ENCODE measurements at regions not wholly inside any gene's neighbourhood (a gene's known extent, or its start where the extent isn't known, plus 50 kb on each side); places are given as distances from the start of the nearest gene placed in this dataset.
"Not testable (repeated sequence)": the region's sequence is repeated elsewhere in the genome, so short reads cannot be mapped to it uniquely, and the experiment has no call there.

DNA sequence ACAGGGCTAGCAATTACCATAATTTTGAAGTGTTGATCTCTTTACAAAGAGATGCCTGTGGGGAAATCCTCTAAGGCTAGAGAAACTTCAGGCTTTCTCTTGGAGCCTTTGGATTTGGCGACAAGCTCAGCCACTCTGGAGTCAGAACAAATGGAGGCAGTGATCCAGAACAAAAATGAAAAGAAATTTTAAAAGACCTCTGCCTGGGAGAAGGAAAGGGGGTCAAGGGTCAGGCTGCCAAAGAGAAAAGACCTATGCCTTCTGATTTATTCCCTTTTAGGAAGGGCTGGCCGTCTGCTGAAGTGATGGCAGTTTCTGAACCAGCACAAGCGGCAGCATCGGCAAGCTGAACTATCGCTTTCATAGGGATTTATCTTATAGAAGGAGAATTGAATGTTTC is 140.8 kb upstream of the SFRP2 start:
- no peak for DNase-seq

DNA sequence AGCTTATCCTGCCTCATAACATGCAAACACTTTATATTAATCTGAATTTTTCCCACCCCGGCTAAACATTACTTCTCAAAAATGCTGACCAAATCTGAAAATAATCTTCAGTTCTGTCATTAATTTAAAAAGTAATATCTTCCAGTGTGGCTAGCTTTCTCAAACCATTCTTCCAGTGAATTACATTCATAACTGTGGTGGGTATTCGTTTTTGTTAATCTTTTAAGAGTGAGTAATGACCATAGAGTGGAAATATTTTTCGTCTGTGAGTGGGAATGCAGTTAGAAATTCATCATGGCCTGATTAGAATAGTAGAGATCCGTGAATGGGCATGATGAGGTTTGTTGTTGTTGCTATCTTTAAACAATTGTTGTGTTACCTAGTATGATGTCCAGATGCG is 138.6 kb upstream of the SFRP2 start:
- no peak for DNase-seq

DNA sequence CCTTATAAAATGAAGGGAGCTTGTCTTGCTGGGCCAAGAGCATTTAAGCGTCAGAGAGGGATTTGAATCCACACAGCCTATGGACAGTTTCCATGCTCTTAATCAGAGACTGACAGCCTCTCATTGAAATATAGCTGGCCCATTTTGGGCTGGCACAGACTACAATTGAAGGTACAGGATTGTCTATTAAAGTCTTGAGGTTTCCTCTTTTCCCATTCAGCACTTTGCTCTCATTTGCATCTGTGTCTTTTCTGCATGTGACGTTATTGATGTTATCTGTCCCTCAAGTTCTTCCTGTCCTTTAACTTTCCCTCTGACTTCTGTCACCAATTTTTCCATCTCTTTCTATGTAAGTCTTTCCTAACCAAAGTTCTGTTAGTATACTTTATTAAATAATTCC is 133.3 kb upstream of the SFRP2 start:
- DNase-seq, result no peak

DNA sequence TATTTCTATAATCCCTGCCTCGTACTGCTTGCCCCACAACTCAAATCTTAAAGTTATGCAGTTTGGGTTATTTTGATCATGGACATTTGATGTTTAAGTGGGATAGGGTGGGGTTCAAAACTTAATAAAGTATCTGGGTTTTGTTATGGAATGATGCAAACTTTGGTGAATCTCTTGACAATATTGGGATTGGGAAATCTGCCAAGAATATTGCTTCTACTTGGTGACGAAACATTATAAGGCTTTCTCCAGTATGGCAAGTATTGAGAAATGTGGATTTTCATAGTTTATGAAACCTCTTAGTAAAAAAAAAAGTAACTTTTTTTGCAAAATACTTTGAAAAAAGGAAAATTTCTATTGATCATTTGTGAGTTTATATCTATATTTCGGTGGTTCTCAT is 130.8 kb upstream of the SFRP2 start:
- no peak for DNase-seq

DNA sequence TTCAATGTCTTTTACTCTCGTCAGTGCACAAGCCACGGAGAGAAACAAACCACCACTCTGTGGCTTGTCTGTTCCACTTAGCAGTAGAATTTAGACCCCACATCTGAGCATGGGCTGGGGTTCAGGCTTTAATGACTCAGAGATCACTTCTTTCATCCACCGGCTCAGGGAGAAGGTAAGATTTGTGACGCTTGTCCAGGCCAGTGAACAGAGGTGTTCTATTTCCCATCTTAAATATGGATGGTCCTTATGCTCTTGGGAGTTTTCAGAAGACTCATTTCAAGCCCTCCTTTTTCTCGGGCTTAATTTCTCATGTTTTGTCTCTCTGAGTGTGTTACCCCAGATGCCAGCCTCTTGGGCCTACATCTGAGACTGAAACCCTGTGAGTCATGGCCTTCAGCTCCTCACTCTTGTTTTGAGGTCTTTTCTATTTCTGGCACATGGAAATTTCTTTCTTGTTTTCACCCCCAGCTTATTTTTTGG is 127.4 kb upstream of the SFRP2 start:
- no peak for DNase-seq

DNA sequence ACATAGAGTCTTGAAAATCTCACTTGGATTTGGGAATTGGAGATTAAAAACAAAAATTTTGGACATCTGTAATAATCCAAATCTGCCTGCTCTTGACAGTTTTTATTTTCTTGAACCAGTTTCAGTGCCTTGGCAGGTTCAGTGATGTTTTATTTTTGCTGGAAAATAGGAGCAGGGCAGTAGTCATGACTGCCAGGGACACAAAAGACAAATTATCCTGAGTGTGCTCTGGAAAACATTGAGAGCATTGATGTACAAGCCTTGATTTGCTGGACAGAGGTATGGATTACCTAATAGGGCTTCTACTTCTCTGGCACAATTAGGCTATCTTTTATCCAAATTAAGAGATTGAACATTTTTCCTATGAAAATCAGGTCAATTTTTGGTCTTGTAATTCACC is 123.4 kb upstream of the SFRP2 start:
- DNase-seq, result no peak

DNA sequence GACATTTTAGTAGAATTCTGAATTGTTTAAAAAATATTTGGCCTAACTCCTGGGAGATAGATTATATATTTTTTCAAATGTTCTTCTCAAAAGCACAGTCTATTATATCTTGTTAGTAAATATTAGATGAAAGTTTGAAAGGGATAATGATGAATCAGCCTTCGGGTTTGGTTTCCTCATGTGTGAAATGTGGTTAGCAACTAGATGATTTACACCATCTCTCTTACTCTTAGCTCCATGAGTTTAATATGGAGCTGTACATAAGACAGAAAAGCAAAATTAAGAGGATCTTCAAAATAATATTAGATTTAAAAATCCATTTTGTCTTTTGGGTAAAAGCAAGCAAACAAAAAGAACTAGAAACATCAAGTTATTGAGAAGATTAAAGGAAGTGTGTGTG is 120.8 kb upstream of the SFRP2 start:
- no peak for DNase-seq

DNA sequence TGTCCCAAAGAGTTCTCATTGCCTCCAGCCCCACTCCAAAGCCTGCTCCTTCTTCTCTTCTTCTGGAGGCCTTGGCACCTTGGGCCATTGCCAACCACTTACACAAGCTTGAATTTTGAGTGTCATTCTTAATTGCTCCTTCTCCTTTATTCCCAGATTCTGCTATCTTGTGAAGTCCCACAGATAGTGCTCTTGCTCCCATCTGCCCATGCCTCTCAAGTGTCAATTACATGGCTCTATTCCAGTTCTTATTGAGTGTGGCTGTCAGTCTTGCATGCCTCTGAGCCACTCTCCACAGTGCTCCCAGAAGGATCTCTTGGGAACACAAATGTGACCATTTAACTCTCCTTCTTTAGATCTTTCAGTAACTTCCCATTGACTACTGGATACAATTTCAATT is 117.3 kb upstream of the SFRP2 start:
- no peak for DNase-seq

DNA sequence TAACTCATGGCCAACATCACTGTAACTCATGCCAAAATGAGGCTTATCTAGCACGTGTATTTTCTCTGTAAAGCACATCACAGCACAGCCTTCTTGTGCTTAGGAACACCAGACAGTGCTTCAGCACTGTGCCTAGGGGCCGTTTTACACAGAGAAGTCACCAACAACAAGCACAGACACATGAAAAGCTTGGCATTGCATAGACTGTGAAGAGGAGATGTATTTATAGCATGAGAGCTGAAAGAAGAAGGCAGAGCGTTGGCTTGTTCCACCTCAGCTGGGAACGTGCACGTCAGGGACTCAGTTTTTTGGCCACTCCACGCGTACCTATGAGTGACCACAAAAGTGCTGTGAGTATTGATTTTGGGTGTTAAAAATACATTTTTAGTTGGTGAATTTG is 116.3 kb upstream of the SFRP2 start:
- DNase-seq, result no peak

DNA sequence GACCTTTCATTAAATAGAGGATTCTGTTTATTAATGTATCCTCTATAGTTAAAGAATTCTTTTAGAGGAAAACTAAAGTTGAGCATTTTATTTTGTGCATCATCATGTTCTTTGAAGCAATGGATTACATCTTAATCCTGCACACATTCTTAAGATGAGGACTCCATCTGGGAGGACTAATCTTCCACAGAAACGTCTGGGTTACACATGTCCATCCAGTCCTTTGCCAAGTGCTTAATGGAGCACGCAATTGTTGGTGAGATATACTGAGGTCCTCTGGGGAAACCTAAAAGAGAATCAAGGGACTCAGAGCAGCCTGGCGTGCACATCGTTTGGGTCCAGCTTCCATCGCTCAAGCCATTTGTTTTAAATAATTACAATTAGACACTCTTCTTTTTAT is 115.1 kb upstream of the SFRP2 start:
- no peak for DNase-seq

DNA sequence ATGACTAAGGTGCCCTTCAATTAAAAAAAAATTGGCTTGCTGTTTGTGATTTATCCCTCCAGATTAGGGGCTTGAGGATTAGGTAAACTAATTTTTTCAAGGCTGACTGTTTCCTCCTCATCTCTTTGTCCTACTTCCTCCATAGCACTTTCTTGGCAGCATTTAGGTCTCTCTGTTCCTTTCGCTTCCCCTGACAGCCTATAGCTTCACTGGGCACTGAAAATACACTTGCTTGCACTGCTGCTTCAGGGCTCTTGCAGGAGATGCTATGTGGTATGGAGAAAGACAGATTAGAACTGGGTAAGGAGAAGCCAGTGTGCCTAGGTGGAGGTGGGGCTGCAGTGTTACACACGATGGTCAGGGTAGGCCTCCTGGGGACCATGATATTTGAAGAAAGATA is 112.3 kb upstream of the SFRP2 start:
- no peak for DNase-seq

DNA sequence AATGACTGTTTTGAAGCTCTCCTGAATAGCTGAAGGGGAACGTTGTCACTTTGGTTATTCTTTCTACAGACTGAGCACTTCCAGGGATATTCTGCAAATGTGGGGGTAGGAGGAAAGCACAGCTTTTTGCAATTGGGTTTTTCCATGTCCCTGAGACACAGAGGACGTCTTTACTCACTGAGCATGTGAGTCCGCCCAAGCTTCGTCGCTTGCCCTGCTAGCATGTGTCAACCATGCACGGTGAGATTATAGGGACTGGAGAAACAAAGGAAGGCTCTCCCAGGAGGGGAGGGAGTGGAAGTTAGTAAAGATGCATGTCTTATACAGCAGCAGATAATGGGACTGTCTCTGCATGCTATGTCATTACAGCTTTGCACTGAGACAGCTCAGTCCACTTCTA is 111.5 kb upstream of the SFRP2 start:
- no peak for DNase-seq

DNA sequence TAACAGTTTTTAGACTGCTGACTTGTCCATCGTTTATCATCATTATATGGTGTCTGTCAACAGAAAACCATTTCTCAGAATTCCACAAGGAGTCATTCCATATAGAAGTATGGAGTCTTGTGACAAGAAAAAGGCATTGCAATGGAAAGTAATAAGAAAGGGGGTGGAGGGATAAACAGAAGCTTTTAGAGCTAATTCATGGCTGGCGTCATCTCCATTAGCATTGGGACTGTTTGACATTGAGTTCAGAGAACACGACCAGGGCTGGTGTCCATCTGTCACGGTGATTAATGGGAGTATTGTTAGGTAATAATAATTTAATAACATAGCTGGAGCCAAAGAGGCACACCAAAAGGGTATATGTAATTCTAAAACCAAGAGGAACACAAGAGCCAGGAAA is 101.9 kb upstream of the SFRP2 start:
- no peak for DNase-seq

DNA sequence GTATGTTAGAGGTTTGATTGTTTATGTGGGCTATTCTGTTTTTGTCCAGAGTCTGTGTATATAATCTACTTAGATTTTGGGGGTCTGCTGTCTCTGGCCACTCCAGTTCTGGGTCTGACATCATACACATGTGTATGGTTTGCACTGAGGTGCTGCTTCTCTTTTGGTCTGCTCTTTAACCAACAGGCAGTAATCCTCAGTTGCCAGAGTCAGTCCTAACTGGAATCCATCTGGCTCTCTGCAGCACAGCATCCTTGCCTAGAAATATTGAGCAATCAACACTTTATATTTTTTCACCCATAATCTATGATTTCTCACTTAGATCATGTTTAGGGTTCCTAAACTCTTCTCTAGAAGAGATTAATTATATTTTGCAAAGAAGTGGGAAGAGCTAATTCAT is 98.3 kb upstream of the SFRP2 start:
- DNase-seq, result no peak

DNA sequence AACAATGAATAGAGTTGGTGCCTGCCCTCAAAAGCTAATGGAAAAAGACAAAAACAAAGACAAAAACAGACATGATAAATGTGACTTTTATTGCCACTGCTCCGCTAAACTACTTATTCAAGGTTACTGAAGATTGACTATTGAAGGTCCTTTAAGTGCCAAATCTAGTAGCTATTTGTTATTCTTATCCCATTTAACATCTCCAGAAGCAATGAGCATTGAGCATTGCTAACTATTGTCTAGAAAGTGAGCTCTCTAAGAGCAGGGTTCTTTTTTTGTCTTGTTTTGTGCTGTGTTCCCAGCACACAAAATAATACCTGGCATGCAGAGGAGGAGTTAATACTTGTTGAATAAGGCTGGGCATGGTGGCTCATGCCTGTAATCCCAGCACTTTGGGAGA is 95.4 kb upstream of the SFRP2 start:
- DNase-seq, result no peak

DNA sequence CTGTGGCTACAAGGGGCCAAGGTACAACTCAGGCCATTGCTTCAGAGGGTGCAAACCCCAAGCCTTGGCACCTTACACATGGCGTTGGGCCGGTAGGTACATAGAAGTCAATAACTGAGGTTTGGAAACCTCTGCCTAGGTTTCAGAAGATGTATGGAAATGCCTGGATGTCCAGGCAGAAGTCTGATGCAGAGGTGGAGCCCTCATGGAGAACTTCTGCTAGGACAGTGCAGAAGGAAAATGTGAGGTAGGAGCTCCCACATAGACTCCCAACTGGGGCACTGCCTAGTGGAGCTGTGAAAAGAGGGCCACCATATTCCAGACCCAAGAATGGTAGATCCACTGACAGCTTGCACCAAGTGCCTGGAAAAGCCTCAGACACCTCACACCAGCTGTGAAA is 92.1 kb upstream of the SFRP2 start:
- DNase-seq, result no peak

DNA sequence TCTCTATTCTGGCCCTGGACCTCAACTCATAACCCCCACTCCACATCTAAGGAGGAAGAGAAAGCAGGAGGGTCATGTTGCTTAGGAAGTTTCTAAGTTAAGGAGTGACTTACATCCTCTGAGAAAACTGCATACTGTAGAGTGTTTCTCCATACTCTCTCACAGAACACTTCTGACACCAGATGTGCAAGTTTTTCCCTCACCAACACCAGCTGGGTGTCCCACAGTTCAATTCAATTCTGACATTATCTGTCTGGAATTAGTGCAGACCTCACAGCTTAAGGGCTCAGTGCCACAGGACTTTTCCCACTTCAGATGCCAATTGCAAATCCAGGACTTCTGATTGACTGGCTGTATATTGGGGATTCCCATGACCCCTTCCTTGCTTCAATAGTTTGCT is 89.0 kb upstream of the SFRP2 start:
- no peak for DNase-seq

DNA sequence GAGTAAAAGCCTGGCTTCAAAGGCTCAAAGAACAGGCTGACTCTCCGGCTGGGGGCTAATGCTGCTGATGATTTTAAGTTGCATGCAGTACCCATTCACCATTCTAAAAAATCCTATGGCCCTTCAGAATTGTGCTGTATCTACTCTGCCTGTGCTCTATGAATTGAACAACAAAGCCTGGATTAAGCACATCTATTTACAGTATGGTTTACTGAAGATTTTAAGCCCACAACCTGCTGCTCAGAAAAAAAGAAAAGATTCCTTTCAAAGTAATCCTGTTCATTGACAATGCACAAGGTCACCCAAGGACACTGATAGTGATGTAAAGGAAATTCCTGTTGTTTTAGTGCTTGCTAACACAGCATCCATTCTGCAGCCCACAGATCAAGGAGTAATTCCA is 84.9 kb upstream of the SFRP2 start:
- no peak for DNase-seq

DNA sequence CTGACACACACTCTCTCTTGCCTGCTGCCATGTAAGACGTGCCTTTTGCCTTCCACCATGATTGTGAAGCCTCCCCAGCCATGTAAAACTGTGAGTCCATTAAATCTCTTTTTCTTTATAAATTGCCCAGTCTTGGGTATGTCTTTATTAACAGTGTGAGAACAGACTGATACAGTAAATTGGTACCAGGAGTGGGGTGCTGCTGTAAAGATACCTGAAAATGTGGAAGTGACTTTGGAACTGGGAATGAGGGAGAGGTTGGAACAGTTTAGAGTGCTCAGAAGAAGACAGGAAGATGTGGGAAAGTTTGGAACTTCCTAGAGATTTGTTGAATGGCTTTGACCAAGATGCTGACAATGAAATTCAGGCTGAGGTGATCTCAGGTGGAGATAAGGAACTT is 77.9 kb upstream of the SFRP2 start:
- not testable (repeated sequence) for DNase-seq

DNA sequence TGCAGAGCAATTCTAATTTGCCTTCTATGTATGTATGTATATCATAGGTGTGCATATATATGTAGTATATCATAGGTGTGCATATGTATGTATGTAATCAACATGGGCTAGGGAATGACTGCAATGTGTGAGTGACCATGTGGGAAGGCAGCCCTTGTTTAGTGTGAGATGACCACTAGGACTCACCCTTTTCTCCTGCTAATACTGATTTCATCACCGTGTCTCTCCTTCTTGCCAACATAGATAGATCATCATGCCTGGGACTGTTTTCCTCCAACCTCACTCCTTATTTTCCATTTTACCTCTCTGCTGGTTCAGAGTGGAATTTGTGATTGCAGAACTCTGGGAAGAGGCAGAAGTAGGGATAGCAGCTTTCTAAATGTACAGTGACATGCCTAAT is 63.6 kb upstream of the SFRP2 start:
- no peak for DNase-seq

DNA sequence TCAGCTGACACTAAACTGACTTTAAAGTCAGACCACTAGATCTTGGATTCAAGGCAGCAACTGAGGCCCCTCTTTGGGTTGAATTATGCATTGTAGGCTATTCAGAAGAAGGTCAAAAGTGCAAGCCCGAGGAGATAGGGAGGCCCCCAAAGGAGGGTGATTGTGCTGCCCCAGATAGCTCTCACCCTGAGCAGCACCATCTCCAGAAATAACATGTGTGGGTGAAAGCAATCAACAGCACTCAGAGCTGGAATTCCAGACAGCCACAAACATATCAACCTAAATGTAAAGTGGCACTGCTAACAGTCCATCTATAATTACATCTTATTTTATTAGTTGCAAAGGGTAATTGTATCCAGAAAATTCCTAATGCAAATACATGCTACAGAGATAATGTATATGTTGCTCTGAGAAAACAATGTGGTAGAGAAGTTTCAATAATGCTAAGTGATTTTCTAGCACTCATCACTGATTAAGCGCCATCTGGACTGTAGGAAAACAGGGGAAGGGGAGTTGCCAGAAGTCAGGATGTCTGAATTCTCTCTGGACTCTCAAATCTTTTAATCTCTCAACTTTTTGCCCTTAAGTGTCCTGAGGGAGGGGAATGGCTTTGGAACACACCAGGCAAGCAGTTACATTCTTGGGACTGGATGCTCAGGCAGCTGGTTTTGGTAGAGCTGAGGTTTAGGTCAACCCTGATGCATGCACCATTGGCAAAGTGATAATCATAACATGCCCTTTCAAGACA is 61.8 kb upstream of the SFRP2 start:
- DNase-seq, result no peak

DNA sequence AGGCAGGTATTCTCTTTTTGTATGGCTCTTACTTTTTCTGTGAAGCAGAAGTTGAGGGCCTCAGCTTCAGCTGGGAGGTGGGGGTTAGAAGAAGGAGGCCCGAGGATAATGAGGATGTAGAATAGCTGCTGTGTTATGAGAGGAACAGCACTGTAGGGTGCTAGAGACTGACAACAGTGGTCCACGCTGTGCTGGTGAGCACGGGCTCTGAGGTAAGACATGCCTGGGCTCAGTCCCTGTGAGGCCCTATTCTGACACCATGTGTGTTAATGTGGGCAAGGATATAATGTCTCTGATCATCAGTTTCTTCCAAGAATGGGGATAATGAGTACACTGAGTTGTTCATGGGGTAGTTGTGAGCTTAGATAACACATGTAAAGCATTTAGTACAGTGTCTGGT is 55.3 kb upstream of the SFRP2 start:
- DNase-seq, result no peak

Measured in HCEC 1CT (cell line).